Esophagus squamous epithelium (tissue), 4 donors: ENCODE measurements at regions not wholly inside any gene's neighbourhood (a gene's known extent, or its start where the extent isn't known, plus 50 kb on each side); places are given as distances from the start of the nearest gene placed in this dataset.

Experiments
- POLR2A ChIP-seq, 4 donors: fragments of 450-650 bp; IDR thresholded peaks; one replicate each; pipeline ENCODE4 v1.6.1; 2017; ENCODE audit warnings: antibody characterized with exemption in 4 of 4, mild to moderate bottlenecking in 4 of 4, moderate library complexity in 3 of 4
- TF ChIP-seq, protein P1 (sequence below), 6 experiments: fragments of 450-650 bp in 4 of 6; fragments of 200-600 bp in 2 of 6; sonication (generic) in 2 of 6; IDR thresholded peaks; one replicate each; pipeline ENCODE4 v1.5.1; 2016 to 2019; ENCODE audit warnings: antibody characterized with exemption in 6 of 6, mild to moderate bottlenecking in 4 of 6, moderate library complexity in 4 of 6

DNA sequence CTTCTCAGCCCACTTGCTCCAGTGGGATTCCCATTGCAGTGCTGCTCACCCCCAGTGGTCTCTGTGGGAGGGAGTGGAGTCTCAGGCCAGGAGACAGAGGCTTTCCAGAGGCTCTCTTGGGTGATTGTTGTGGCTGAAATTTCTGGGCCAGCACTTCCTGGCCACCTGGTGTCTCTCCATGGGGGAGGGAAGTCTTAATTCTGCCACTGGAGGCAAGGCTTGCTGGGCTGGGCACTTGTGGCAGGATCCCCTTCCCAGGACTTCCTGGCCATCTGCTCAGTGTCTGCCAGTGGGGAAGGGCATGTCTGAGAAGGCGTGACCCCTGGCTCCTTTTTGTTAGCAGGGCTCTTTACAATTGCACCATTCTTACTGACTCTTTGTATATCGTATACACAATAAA is 351.8 kb downstream of the GABRB3 start:
- TF ChIP-seq, protein P1, sequence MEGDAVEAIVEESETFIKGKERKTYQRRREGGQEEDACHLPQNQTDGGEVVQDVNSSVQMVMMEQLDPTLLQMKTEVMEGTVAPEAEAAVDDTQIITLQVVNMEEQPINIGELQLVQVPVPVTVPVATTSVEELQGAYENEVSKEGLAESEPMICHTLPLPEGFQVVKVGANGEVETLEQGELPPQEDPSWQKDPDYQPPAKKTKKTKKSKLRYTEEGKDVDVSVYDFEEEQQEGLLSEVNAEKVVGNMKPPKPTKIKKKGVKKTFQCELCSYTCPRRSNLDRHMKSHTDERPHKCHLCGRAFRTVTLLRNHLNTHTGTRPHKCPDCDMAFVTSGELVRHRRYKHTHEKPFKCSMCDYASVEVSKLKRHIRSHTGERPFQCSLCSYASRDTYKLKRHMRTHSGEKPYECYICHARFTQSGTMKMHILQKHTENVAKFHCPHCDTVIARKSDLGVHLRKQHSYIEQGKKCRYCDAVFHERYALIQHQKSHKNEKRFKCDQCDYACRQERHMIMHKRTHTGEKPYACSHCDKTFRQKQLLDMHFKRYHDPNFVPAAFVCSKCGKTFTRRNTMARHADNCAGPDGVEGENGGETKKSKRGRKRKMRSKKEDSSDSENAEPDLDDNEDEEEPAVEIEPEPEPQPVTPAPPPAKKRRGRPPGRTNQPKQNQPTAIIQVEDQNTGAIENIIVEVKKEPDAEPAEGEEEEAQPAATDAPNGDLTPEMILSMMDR (IDR thresholded peaks at IDR 0.05): no peak
- no peak for TF ChIP-seq POLR2A (IDR thresholded peaks at IDR 0.05)
